ENCODE measurements at regions not wholly inside any gene's neighbourhood (a gene's known extent, or its start where the extent isn't known, plus 50 kb on each side); places are given as distances from the start of the nearest gene placed in this dataset.

GRCh38 chr3:106018929-106019550 lies 150.2 kb upstream of the CBLB start:
- H3K27ac ChIP-seq (ENCODE audit: low read depth, low read length): no peak overlapping the region
- no peaks in the 10 kb centered on the region for H3K27me3 ChIP-seq (ENCODE audit: control insufficient read depth, insufficient read depth, low read length, poor library complexity, severe bottlenecking)
- peaks cover 6% of the 10 kb centered on the region for H3K9me3 ChIP-seq (ENCODE audit: control insufficient read depth, low read length)
- WGBS, 2 experiments (ENCODE audit: insufficient coverage in 1 of 2, insufficient read length in 1 of 2): 81 to 89% methylated on average over 4 to 5 of the region's 5 CpGs
- H3K9ac ChIP-seq (ENCODE audit: extremely low read depth, low read length, poor library complexity, severe bottlenecking): no peak overlapping the region
- no peak overlapping the region for H3K27ac Mint-ChIP-seq
- DNase-seq: no peak
- no peak overlapping the region for H3K4me3 ChIP-seq (ENCODE audit: low read length)
- H3K36me3 Mint-ChIP-seq (ENCODE audit: low read depth): no peaks in the 10 kb centered on the region
- H3K27me3 Mint-ChIP-seq (ENCODE audit: insufficient read depth): no peaks in the 10 kb centered on the region
- peaks cover 19% of the 10 kb centered on the region for H3K4me1 Mint-ChIP-seq
- H3K4me3 Mint-ChIP-seq: no peak overlapping the region
- H3K4me1 ChIP-seq (ENCODE audit: control insufficient read depth, insufficient read depth, low read length): no peaks in the 10 kb centered on the region
- peaks cover 6% of the 10 kb centered on the region for H3K9me3 Mint-ChIP-seq
- no peaks in the 10 kb centered on the region for H3K36me3 ChIP-seq (ENCODE audit: control insufficient read depth, insufficient read depth, low read length)
- TF ChIP-seq, protein P1, sequence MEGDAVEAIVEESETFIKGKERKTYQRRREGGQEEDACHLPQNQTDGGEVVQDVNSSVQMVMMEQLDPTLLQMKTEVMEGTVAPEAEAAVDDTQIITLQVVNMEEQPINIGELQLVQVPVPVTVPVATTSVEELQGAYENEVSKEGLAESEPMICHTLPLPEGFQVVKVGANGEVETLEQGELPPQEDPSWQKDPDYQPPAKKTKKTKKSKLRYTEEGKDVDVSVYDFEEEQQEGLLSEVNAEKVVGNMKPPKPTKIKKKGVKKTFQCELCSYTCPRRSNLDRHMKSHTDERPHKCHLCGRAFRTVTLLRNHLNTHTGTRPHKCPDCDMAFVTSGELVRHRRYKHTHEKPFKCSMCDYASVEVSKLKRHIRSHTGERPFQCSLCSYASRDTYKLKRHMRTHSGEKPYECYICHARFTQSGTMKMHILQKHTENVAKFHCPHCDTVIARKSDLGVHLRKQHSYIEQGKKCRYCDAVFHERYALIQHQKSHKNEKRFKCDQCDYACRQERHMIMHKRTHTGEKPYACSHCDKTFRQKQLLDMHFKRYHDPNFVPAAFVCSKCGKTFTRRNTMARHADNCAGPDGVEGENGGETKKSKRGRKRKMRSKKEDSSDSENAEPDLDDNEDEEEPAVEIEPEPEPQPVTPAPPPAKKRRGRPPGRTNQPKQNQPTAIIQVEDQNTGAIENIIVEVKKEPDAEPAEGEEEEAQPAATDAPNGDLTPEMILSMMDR (conservative IDR thresholded peaks at IDR 0.05): no peak

DNA sequence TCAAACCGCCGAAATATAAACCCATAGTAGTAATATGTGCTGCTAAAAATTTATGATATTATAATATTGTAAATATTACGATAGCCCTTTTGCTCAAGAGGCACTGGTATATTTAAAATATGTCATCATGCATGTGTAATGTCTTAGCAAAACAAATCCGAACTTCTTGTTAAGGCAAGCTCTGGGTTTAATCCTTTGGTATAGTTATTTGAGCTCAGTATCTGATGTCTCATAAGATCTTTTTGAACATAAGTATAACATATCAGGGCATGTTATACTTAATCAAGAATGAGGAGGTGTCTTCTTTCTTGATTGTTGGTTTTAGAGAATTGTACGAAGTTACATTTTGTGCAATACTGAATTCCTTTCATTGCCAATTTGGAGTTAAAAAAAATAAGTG lies 154.1 kb upstream of the CBLB start:
- 99 to 100% methylated on average over 2 to 3 of the region's 5 CpGs for WGBS, 2 experiments (ENCODE audit: insufficient coverage in 1 of 2, insufficient read length in 1 of 2)
- Histone ChIP-seq H3K4me1 (ENCODE audit: control insufficient read depth, insufficient read depth, low read length) (no peaks in the 10 kb centered on the region), H3K27me3 (ENCODE audit: control insufficient read depth, insufficient read depth, low read length, poor library complexity, severe bottlenecking) (no peaks in the 10 kb centered on the region), H3K36me3 (ENCODE audit: control insufficient read depth, insufficient read depth, low read length) (no peaks in the 10 kb centered on the region), H3K9ac (ENCODE audit: extremely low read depth, low read length, poor library complexity, severe bottlenecking) (no peak overlapping the region), H3K4me3 (ENCODE audit: low read length) (no peak overlapping the region), H3K9me3 (ENCODE audit: control insufficient read depth, low read length) (peaks cover 4% of the 10 kb centered on the region), H3K27ac (ENCODE audit: low read depth, low read length) (no peak overlapping the region)
- no peak for DNase-seq
- TF ChIP-seq, protein P1 (conservative IDR thresholded peaks at IDR 0.05): no peak
- Mint-ChIP-seq H3K36me3 (ENCODE audit: low read depth) (no peaks in the 10 kb centered on the region), H3K27ac (no peak overlapping the region), H3K27me3 (ENCODE audit: insufficient read depth) (no peaks in the 10 kb centered on the region), H3K9me3 (peaks cover 5% of the 10 kb centered on the region), H3K4me1 (peaks cover 6% of the 10 kb centered on the region), H3K4me3 (no peak overlapping the region)

- peaks cover 6% of the 10 kb centered on the region for H3K4me1 Mint-ChIP-seq
- TF ChIP-seq, protein P1 (conservative IDR thresholded peaks at IDR 0.05): no peak
- no peaks in the 10 kb centered on the region for H3K4me1 ChIP-seq (ENCODE audit: control insufficient read depth, insufficient read depth, low read length)
- no peak overlapping the region for H3K4me3 ChIP-seq (ENCODE audit: low read length)
- H3K27me3 Mint-ChIP-seq (ENCODE audit: insufficient read depth): no peaks in the 10 kb centered on the region
- no peak overlapping the region for H3K4me3 Mint-ChIP-seq
- H3K9me3 Mint-ChIP-seq: no peaks in the 10 kb centered on the region
- no peak overlapping the region for H3K9ac ChIP-seq (ENCODE audit: extremely low read depth, low read length, poor library complexity, severe bottlenecking)
- no peaks in the 10 kb centered on the region for H3K9me3 ChIP-seq (ENCODE audit: control insufficient read depth, low read length)
- H3K36me3 Mint-ChIP-seq (ENCODE audit: low read depth): no peaks in the 10 kb centered on the region
- no peak overlapping the region for H3K27ac ChIP-seq (ENCODE audit: low read depth, low read length)
- peak; percentile 45 for DNase-seq
- 84 to 93% methylated on average over 3 to 4 of the region's 4 CpGs for WGBS, 2 experiments (ENCODE audit: insufficient coverage in 1 of 2, insufficient read length in 1 of 2)
- no peaks in the 10 kb centered on the region for H3K27me3 ChIP-seq (ENCODE audit: control insufficient read depth, insufficient read depth, low read length, poor library complexity, severe bottlenecking)
- no peak overlapping the region for H3K27ac Mint-ChIP-seq
- no peaks in the 10 kb centered on the region for H3K36me3 ChIP-seq (ENCODE audit: control insufficient read depth, insufficient read depth, low read length)
These were observed 156.4 kb upstream of the CBLB start for GRCh38 chr3:106025151-106025722.

Data from endodermal cell (in vitro differentiated cells).